ENCODE measurements at regions not wholly inside any gene's neighbourhood (a gene's known extent, or its start where the extent isn't known, plus 50 kb on each side); places are given as distances from the start of the nearest gene placed in this dataset.

GRCh38 chr15:70195587-70196305, 98.0 kb upstream of the TLE3 start:
- peak; percentile 24 for DNase-seq

GRCh38 chr15:70195171-70195570, 97.5 kb upstream of the TLE3 start:
- DNase-seq: no peak

GRCh38 chr15:70194266-70194665, 96.5 kb upstream of the TLE3 start:
- DNase-seq: no peak

- DNase-seq: no peak
Measured at GRCh38 chr15:70193734-70194133, 96.0 kb upstream of the TLE3 start.

- DNase-seq: no peak
Measured at GRCh38 chr15:70192490-70192889, 94.8 kb upstream of the TLE3 start.

GRCh38 chr15:70192041-70192440, 94.3 kb upstream of the TLE3 start:
- DNase-seq: no peak

- no peak for DNase-seq
Measured at GRCh38 chr15:70190965-70191364, 93.2 kb upstream of the TLE3 start.

GRCh38 chr15:70189826-70190695, 92.3 kb upstream of the TLE3 start:
- no peak for DNase-seq

GRCh38 chr15:70188286-70188685, 90.6 kb upstream of the TLE3 start:
- DNase-seq: no peak

GRCh38 chr15:70187331-70187730, 89.6 kb upstream of the TLE3 start:
- no peak for DNase-seq

GRCh38 chr15:70186152-70186551, 88.4 kb upstream of the TLE3 start:
- DNase-seq: no peak

- no peak for DNase-seq
Measured at GRCh38 chr15:70185251-70185711, 87.6 kb upstream of the TLE3 start.

GRCh38 chr15:70182858-70183695, 85.4 kb upstream of the TLE3 start:
- DNase-seq: peak; percentile 42

- no peak for DNase-seq
Measured at GRCh38 chr15:70181626-70182255, 84.0 kb upstream of the TLE3 start.

GRCh38 chr15:70180186-70180875, 82.6 kb upstream of the TLE3 start:
- DNase-seq: no peak

GRCh38 chr15:70179309-70179892, 81.7 kb upstream of the TLE3 start:
- DNase-seq: no peak

GRCh38 chr15:70178335-70179084, 80.8 kb upstream of the TLE3 start:
- no peak for DNase-seq

- DNase-seq: peak; percentile 19
Measured at GRCh38 chr15:70172566-70173225, 75.0 kb upstream of the TLE3 start.

- DNase-seq: no peak
Measured at GRCh38 chr15:70172124-70172523, 74.4 kb upstream of the TLE3 start.

- no peak for DNase-seq
Measured at GRCh38 chr15:70171256-70171886, 73.7 kb upstream of the TLE3 start.
